ENCODE measurements at regions not wholly inside any gene's neighbourhood (a gene's known extent, or its start where the extent isn't known, plus 50 kb on each side); places are given as distances from the start of the nearest gene placed in this dataset.

GRCh38 chr3:157782236-157782635 is 279.0 kb upstream of the VEPH1 start:
- H3K4me1 Mint-ChIP-seq: peaks cover 6% of the 10 kb centered on the region
- Histone ChIP-seq H3K36me3 (no peaks in the 10 kb centered on the region), H3K27ac (no peak overlapping the region)

GRCh38 chr3:157776861-157777260 is 273.6 kb upstream of the VEPH1 start:
- DNase-seq (ENCODE audit: low spot score): no peak
- no peaks in the 10 kb centered on the region for H3K36me3 ChIP-seq
- Mint-ChIP-seq H3K4me3 (no peak overlapping the region), H3K27ac (no peak overlapping the region), H3K4me1 (peaks cover 11% of the 10 kb centered on the region), H3K36me3 (no peaks in the 10 kb centered on the region), H3K9me3 (peaks cover 3% of the 10 kb centered on the region), H3K27me3 (ENCODE audit: insufficient read depth, low read depth) (peaks cover 6% of the 10 kb centered on the region)
- H3K4me1 ChIP-seq: no peaks in the 10 kb centered on the region
- no peaks in the 10 kb centered on the region for H3K27me3 ChIP-seq
- H3K4me2 ChIP-seq: no peak overlapping the region
- no peaks in the 10 kb centered on the region for H4K20me1 ChIP-seq (ENCODE audit: low read depth)
- H3K79me2 ChIP-seq (ENCODE audit: low read depth): no peaks in the 10 kb centered on the region
- no peaks in the 10 kb centered on the region for H3K9me3 ChIP-seq (ENCODE audit: low read depth)
- H3K4me3 ChIP-seq: no peak overlapping the region
- H3F3A ChIP-seq (ENCODE audit: low read depth): no peaks in the 10 kb centered on the region
- TF ChIP-seq EZH2 (IDR thresholded peaks at IDR 0.05) (no peak), CTCF (IDR thresholded peaks at IDR 0.05) (no peak), EZH2phosphoT487 (IDR thresholded peaks at IDR 0.05) (no peak)
- H2AFZ ChIP-seq (replicated peaks): no peak overlapping the region
- no peak overlapping the region for H3K9ac ChIP-seq
- no peak overlapping the region for H3K27ac ChIP-seq

More at GRCh38 chr3:157782236-157782635, 279.0 kb upstream of the VEPH1 start:
- H3K36me3 Mint-ChIP-seq: no peaks in the 10 kb centered on the region
- H3K4me3 Mint-ChIP-seq: no peak overlapping the region
- no peaks in the 10 kb centered on the region for H3K27me3 ChIP-seq
- TF ChIP-seq CTCF (IDR thresholded peaks at IDR 0.05): no peak
- no peak for TF ChIP-seq EZH2phosphoT487 (IDR thresholded peaks at IDR 0.05)
- TF ChIP-seq EZH2 (IDR thresholded peaks at IDR 0.05): no peak
- H3K4me2 ChIP-seq: no peak overlapping the region
- DNase-seq (ENCODE audit: low spot score): no peak
- H3K4me3 ChIP-seq: no peak overlapping the region
- H3K79me2 ChIP-seq (ENCODE audit: low read depth): no peaks in the 10 kb centered on the region
- H3K27me3 Mint-ChIP-seq (ENCODE audit: insufficient read depth, low read depth): no peaks in the 10 kb centered on the region
- no peaks in the 10 kb centered on the region for H3K9me3 ChIP-seq (ENCODE audit: low read depth)
- H3F3A ChIP-seq (ENCODE audit: low read depth): no peaks in the 10 kb centered on the region
- no peak overlapping the region for H3K27ac Mint-ChIP-seq
- H4K20me1 ChIP-seq (ENCODE audit: low read depth): no peaks in the 10 kb centered on the region
- H3K9me3 Mint-ChIP-seq: peaks cover 6% of the 10 kb centered on the region
- H3K4me1 ChIP-seq: no peaks in the 10 kb centered on the region
- H3K9ac ChIP-seq: no peak overlapping the region
- H2AFZ ChIP-seq (replicated peaks): no peak overlapping the region

GRCh38 chr3:157775446-157775845 is 272.2 kb upstream of the VEPH1 start:
- no peak overlapping the region for H3K4me3 Mint-ChIP-seq
- Histone ChIP-seq H3K36me3 (no peaks in the 10 kb centered on the region), H3K79me2 (ENCODE audit: low read depth) (no peaks in the 10 kb centered on the region), H3K27ac (no peak overlapping the region), H3K4me2 (no peak overlapping the region), H3K9ac (no peak overlapping the region), H4K20me1 (ENCODE audit: low read depth) (no peaks in the 10 kb centered on the region), H2AFZ (replicated peaks) (no peak overlapping the region), H3F3A (ENCODE audit: low read depth) (no peaks in the 10 kb centered on the region), H3K27me3 (no peaks in the 10 kb centered on the region), H3K9me3 (ENCODE audit: low read depth) (no peaks in the 10 kb centered on the region), H3K4me3 (no peak overlapping the region), H3K4me1 (no peaks in the 10 kb centered on the region)
- TF ChIP-seq EZH2phosphoT487 (IDR thresholded peaks at IDR 0.05): no peak
- no peak for TF ChIP-seq CTCF (IDR thresholded peaks at IDR 0.05)
- TF ChIP-seq EZH2 (IDR thresholded peaks at IDR 0.05): no peak
- peaks cover 6% of the 10 kb centered on the region for H3K27me3 Mint-ChIP-seq (ENCODE audit: insufficient read depth, low read depth)
- no peaks in the 10 kb centered on the region for H3K36me3 Mint-ChIP-seq
- no peak for DNase-seq (ENCODE audit: low spot score)
- H3K4me1 Mint-ChIP-seq: peaks cover 11% of the 10 kb centered on the region
- H3K9me3 Mint-ChIP-seq: peaks cover 3% of the 10 kb centered on the region
- H3K27ac Mint-ChIP-seq: no peak overlapping the region

All from neural progenitor cell (in vitro differentiated cells).